Body of pancreas (tissue), 4 donors: ENCODE measurements at regions not wholly inside any gene's neighbourhood (a gene's known extent, or its start where the extent isn't known, plus 50 kb on each side); places are given as distances from the start of the nearest gene placed in this dataset.

Experiments
- POLR2A ChIP-seq, 3 donors: fragments of 450-650 bp; IDR thresholded peaks; one replicate each; pipeline ENCODE4 v1.6.1; 2016; ENCODE audit warnings: antibody characterized with exemption in 3 of 3, mild to moderate bottlenecking in 2 of 3
- TF ChIP-seq, protein P1 (sequence below), 7 experiments: fragments of 450-650 bp in 4 of 7; fragments of 200-600 bp in 3 of 7; sonication (generic) in 3 of 7; IDR thresholded peaks; one replicate each; pipeline ENCODE4 v1.5.1; 2016 to 2019; ENCODE audit warnings: antibody characterized with exemption in 7 of 7

GRCh38 chr5:162816816-162817215, 620.6 kb upstream of the CCNG1 start:
- TF ChIP-seq, protein P1, sequence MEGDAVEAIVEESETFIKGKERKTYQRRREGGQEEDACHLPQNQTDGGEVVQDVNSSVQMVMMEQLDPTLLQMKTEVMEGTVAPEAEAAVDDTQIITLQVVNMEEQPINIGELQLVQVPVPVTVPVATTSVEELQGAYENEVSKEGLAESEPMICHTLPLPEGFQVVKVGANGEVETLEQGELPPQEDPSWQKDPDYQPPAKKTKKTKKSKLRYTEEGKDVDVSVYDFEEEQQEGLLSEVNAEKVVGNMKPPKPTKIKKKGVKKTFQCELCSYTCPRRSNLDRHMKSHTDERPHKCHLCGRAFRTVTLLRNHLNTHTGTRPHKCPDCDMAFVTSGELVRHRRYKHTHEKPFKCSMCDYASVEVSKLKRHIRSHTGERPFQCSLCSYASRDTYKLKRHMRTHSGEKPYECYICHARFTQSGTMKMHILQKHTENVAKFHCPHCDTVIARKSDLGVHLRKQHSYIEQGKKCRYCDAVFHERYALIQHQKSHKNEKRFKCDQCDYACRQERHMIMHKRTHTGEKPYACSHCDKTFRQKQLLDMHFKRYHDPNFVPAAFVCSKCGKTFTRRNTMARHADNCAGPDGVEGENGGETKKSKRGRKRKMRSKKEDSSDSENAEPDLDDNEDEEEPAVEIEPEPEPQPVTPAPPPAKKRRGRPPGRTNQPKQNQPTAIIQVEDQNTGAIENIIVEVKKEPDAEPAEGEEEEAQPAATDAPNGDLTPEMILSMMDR (IDR thresholded peaks at IDR 0.05), result no peak
- no peak for TF ChIP-seq POLR2A (IDR thresholded peaks at IDR 0.05)
